PC-9 (cell line): ENCODE measurements at regions not wholly inside any gene's neighbourhood (a gene's known extent, or its start where the extent isn't known, plus 50 kb on each side); places are given as distances from the start of the nearest gene placed in this dataset.

ENCODE experiments used
- CTCF ChIP-seq: fragments of 200-600 bp; sonication (generic); conservative IDR thresholded peaks from 2 replicates; pipeline ENCODE4 v1.6.1; 2017; ENCODE audit warnings: mixed run types, antibody characterized with exemption, mild to moderate bottlenecking, moderate library complexity
- EZH2 ChIP-seq: fragments of 200-600 bp; sonication (generic); IDR thresholded peaks from 2 replicates; pipeline ENCODE4 v1.8.0; 2017; ENCODE audit warnings: antibody characterized with exemption, low read depth

GRCh38 chr7:57638666-57639065 lies 188.7 kb downstream of the ZNF716 start:
- TF ChIP-seq CTCF (no peak), EZH2 (no peak)
